ENCODE measurements at regions not wholly inside any gene's neighbourhood (a gene's known extent, or its start where the extent isn't known, plus 50 kb on each side); places are given as distances from the start of the nearest gene placed in this dataset.
A peak's percentile ranks its signal among the peaks of the same experiment; 100 is the strongest.

DNA sequence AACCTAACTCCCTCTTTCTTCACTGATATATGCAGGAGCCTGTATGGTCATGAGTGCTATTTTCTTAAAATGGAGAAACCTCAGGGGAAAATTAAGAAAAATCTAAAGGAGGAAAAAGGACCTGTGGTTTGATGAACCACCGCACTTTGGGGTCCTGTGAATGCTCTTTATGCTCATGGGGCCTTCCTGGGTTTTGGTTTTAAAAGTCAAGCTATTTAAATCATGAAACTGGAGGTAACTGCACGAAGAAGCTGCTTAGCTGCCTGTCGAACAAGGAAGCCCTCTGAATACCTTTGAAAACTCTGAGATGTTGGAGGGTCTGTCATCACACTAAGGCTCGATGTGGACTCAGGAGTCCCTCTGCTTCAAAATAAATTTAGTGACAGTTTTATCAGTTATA is 564.5 kb upstream of the ADAMTS16 start:
- in situ Hi-C loops (cut with HindIII; ENCODE audit: low pct_ligation_motif_present, low sequenced_read_pairs), result no loop called here
- TF ChIP-seq, protein P1, sequence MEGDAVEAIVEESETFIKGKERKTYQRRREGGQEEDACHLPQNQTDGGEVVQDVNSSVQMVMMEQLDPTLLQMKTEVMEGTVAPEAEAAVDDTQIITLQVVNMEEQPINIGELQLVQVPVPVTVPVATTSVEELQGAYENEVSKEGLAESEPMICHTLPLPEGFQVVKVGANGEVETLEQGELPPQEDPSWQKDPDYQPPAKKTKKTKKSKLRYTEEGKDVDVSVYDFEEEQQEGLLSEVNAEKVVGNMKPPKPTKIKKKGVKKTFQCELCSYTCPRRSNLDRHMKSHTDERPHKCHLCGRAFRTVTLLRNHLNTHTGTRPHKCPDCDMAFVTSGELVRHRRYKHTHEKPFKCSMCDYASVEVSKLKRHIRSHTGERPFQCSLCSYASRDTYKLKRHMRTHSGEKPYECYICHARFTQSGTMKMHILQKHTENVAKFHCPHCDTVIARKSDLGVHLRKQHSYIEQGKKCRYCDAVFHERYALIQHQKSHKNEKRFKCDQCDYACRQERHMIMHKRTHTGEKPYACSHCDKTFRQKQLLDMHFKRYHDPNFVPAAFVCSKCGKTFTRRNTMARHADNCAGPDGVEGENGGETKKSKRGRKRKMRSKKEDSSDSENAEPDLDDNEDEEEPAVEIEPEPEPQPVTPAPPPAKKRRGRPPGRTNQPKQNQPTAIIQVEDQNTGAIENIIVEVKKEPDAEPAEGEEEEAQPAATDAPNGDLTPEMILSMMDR (IDR thresholded peaks at IDR 0.05; ENCODE audit: low read depth, low read length, missing control alignments), result no peak
- H3K27me3 ChIP-seq (replicated peaks), result no peaks in the 10 kb centered on the region
- H3K4me3 ChIP-seq (ENCODE audit: low read depth, low read length), result no peak overlapping the region
- no peak overlapping the region for H3K27ac ChIP-seq
- DNase-seq, result no peak
- H3K36me3 ChIP-seq (replicated peaks), result no peaks in the 10 kb centered on the region

DNA sequence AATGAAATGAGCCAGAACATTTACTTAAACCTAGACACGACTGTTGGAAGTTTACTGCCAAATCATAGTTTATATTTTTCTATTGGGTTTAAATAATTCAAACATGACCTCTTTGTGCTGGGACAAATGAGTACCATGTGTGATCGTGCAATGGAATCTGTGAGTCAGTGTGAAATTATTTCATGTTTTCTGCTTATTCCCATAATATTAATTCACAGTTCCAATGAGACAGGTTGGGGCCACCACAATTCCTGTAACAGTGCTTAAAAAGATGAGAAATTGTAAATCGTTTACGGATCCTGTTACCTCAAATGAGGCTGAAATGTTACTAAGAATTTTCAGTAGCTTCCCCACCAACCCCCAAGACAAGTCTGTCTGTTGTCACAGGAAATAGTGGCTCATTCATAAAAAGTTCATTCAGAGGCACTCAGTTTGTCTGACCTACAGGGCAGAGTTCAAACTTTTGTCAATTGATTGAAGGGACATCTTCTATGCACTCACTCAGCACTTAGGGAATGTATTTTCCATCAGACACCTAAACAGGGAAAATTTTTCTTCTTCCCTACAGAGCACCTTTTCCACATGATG is 563.9 kb upstream of the ADAMTS16 start:
- TF ChIP-seq, protein P1 (IDR thresholded peaks at IDR 0.05; ENCODE audit: low read depth, low read length, missing control alignments), result no peak
- H3K36me3 ChIP-seq (replicated peaks), result no peaks in the 10 kb centered on the region
- H3K4me3 ChIP-seq (ENCODE audit: low read depth, low read length), result no peak overlapping the region
- in situ Hi-C loops (cut with HindIII; ENCODE audit: low pct_ligation_motif_present, low sequenced_read_pairs), result no loop called here
- H3K27me3 ChIP-seq (replicated peaks), result no peaks in the 10 kb centered on the region
- peak; percentile 14 for DNase-seq
- H3K27ac ChIP-seq, result peak overlapping the region; percentile 39

DNA sequence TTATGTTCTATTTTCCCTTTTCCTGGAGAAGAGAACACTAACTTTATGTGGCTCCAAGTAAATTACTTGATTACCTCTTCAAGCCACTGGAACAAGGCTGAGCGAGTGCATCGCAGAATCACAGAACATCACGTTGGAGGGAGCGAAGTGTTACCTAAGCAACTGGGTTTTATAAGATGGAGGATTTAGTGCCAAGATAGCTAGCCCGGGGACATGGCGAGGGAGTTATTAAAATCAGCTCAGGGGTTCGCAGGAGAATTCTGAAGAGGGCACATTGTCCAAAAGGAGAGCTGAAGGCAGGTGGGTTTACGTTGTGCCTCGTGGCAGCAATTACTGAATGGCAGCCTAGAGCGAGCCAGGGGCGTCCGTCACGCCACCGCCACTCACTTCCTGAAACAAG is 563.2 kb upstream of the ADAMTS16 start:
- Histone ChIP-seq H3K27ac (no peak overlapping the region), H3K36me3 (replicated peaks) (no peaks in the 10 kb centered on the region), H3K4me3 (ENCODE audit: low read depth, low read length) (no peak overlapping the region), H3K27me3 (replicated peaks) (no peaks in the 10 kb centered on the region)
- no peak for DNase-seq
- in situ Hi-C loops (cut with HindIII; ENCODE audit: low pct_ligation_motif_present, low sequenced_read_pairs), result no loop called here
- TF ChIP-seq, protein P1 (IDR thresholded peaks at IDR 0.05; ENCODE audit: low read depth, low read length, missing control alignments), result no peak

DNA sequence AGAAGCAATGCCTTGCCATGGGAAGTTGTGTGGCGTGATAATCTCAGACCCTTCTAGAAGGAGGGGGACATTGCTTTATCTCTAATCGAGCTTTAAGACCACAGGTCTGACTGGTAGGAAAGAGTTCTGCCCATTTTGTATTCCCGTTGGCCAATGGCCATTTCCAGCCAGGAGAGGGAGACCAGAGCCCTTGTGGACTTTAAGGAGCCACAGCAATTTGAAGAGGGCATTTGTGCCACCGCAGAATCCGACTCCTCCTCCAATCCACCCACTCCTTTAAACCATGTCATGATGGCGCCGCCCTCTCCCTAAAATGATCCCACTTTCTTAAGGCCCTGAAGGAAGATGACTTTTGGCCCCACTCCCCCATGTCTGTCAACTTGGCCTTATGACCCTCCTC is 560.5 kb upstream of the ADAMTS16 start:
- in situ Hi-C loops (cut with HindIII; ENCODE audit: low pct_ligation_motif_present, low sequenced_read_pairs), result no loop called here
- H3K4me3 ChIP-seq (ENCODE audit: low read depth, low read length), result no peak overlapping the region
- no peak overlapping the region for H3K27ac ChIP-seq
- no peaks in the 10 kb centered on the region for H3K27me3 ChIP-seq (replicated peaks)
- TF ChIP-seq, protein P1 (IDR thresholded peaks at IDR 0.05; ENCODE audit: low read depth, low read length, missing control alignments), result no peak
- no peaks in the 10 kb centered on the region for H3K36me3 ChIP-seq (replicated peaks)
- no peak for DNase-seq

DNA sequence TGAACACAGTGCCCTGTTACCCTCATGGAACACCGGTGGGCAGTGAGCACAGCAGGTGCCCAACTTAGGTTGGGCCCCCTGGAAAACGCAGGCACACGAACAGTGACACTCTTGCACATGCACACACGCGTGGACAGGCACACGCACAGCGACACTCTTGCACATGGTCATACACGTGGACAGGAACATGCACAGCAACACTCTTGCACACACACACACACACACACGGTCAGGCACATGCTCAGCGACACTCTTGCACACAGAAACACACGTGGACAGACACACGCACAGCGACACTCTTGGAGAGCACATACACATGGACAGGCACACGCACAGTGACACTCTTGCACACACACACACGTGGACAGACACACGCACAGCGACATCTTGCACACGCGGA is 559.4 kb upstream of the ADAMTS16 start:
- in situ Hi-C loops (cut with HindIII; ENCODE audit: low pct_ligation_motif_present, low sequenced_read_pairs), result no loop called here
- Histone ChIP-seq H3K27ac (no peak overlapping the region), H3K27me3 (replicated peaks) (no peaks in the 10 kb centered on the region), H3K36me3 (replicated peaks) (no peaks in the 10 kb centered on the region), H3K4me3 (ENCODE audit: low read depth, low read length) (no peak overlapping the region)
- DNase-seq, result no peak
- TF ChIP-seq, protein P1 (IDR thresholded peaks at IDR 0.05; ENCODE audit: low read depth, low read length, missing control alignments), result no peak

DNA sequence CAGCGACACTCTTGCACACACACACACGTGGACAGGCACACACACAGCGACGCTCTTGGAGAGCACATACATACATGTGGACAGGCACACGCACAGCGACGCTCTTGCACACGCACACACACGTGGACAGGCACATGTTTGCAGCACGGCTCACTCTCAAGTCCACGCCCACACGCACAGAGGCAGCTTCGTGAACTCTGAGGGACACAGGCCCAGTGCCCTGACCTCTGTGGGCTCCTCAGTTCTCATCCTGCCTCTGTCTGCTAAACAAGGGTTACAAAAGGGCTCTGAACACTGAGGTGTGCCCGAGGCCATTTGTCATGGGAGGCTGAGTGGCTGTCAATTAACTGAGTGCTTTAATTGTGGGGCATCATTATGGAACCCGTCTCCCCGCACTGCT is 558.8 kb upstream of the ADAMTS16 start:
- in situ Hi-C loops (cut with HindIII; ENCODE audit: low pct_ligation_motif_present, low sequenced_read_pairs), result no loop called here
- Histone ChIP-seq H3K36me3 (replicated peaks) (no peaks in the 10 kb centered on the region), H3K4me3 (ENCODE audit: low read depth, low read length) (no peak overlapping the region), H3K27ac (no peak overlapping the region), H3K27me3 (replicated peaks) (no peaks in the 10 kb centered on the region)
- TF ChIP-seq, protein P1 (IDR thresholded peaks at IDR 0.05; ENCODE audit: low read depth, low read length, missing control alignments), result no peak
- DNase-seq, result no peak
